Endodermal cell (in vitro differentiated cells): ENCODE measurements at regions not wholly inside any gene's neighbourhood (a gene's known extent, or its start where the extent isn't known, plus 50 kb on each side); places are given as distances from the start of the nearest gene placed in this dataset.

ENCODE experiments used
- DNase-seq: peaks from one replicate; pipeline ENCODE4 v3.0.0-alpha.2; 2017
- H3K27ac ChIP-seq: 2 replicates; pipeline ENCODE4 v1.5.1; 2013; ENCODE audit warnings: mild to moderate bottlenecking, low read depth, low read length, moderate library complexity
- H3K27me3 ChIP-seq: 2 replicates; pipeline ENCODE4 v1.6.1; 2013; ENCODE audit warnings: mild to moderate bottlenecking, low read length, moderate library complexity; ENCODE audit not compliant: insufficient read depth, control insufficient read depth, poor library complexity, severe bottlenecking
- H3K36me3 ChIP-seq: 2 replicates; pipeline ENCODE4 v1.7.0; 2013; ENCODE audit warnings: mild to moderate bottlenecking, low read length, moderate library complexity; ENCODE audit not compliant: control insufficient read depth, insufficient read depth
- H3K4me1 ChIP-seq: one replicate; pipeline ENCODE4 v1.7.0; 2013; ENCODE audit warnings: low read length; ENCODE audit not compliant: control insufficient read depth, insufficient read depth
- H3K4me3 ChIP-seq: 2 replicates; pipeline ENCODE4 v1.5.1; 2013; ENCODE audit warnings: mild to moderate bottlenecking, low read length, moderate library complexity
- H3K9ac ChIP-seq: 2 replicates; pipeline ENCODE4 v1.6.1; 2013; ENCODE audit warnings: mild to moderate bottlenecking, low read length, moderate library complexity; ENCODE audit not compliant: poor library complexity, severe bottlenecking; ENCODE audit errors: extremely low read depth
- H3K9me3 ChIP-seq: 2 replicates; pipeline ENCODE4 v1.6.1; 2013; ENCODE audit warnings: mild to moderate bottlenecking, low read length, moderate library complexity; ENCODE audit not compliant: control insufficient read depth
- H3K27ac Mint-ChIP-seq: 2 replicates; pipeline ENCODE4 v1.8.0; 2020; ENCODE audit warnings: mixed read lengths
- H3K27me3 Mint-ChIP-seq: 2 replicates; pipeline ENCODE4 v1.8.0; 2021; ENCODE audit warnings: mild to moderate bottlenecking, mixed read lengths; ENCODE audit not compliant: insufficient read depth
- H3K36me3 Mint-ChIP-seq: 2 replicates; pipeline ENCODE4 v1.8.0; 2020; ENCODE audit warnings: low read depth, mixed read lengths
- H3K4me1 Mint-ChIP-seq: 2 replicates; pipeline ENCODE4 v1.8.0; 2020; ENCODE audit warnings: mixed read lengths
- H3K4me3 Mint-ChIP-seq: 2 replicates; pipeline ENCODE4 v1.8.0; 2020; ENCODE audit warnings: mild to moderate bottlenecking, moderate library complexity, mixed read lengths
- H3K9me3 Mint-ChIP-seq: 2 replicates; pipeline ENCODE4 v1.8.0; 2020; ENCODE audit warnings: mild to moderate bottlenecking, mixed read lengths
- CTCF ChIP-seq: fragments of 200-600 bp; sonication (generic); conservative IDR thresholded peaks from 2 replicates; pipeline ENCODE4 v1.5.0; 2021; ENCODE audit warnings: antibody characterized with exemption, mild to moderate bottlenecking
- WGBS, 2 experiments: methylation state at CpG; one replicate each; pipeline versions ENCODE4 v1.1.5 to v1.1.7; 2013; ENCODE audit warnings: missing lambda C conversion rate in 2 of 2, mixed read lengths in 1 of 2; ENCODE audit not compliant: insufficient coverage in 1 of 2, insufficient read length in 1 of 2; 5-methylcytosine and 5-hydroxymethylcytosine counted together

- 91 to 92% methylated on average over 8 to 12 of the region's 12 CpGs for WGBS, 2 experiments
- Histone ChIP-seq H3K27ac (no peak overlapping the region), H3K9ac (no peak overlapping the region), H3K27me3 (no peaks in the 10 kb centered on the region), H3K4me1 (peaks cover 5% of the 10 kb centered on the region), H3K9me3 (peaks cover 23% of the 10 kb centered on the region), H3K36me3 (no peaks in the 10 kb centered on the region), H3K4me3 (no peak overlapping the region)
- DNase-seq, result no peak
- Mint-ChIP-seq H3K4me3 (no peak overlapping the region), H3K27me3 (no peaks in the 10 kb centered on the region), H3K36me3 (no peaks in the 10 kb centered on the region), H3K27ac (no peak overlapping the region), H3K9me3 (peaks cover 24% of the 10 kb centered on the region), H3K4me1 (no peaks in the 10 kb centered on the region)
- no peak for TF ChIP-seq CTCF
Measured at GRCh38 chr22:49592780-49593501, 234.7 kb downstream of the BRD1 start.

- H3K36me3 Mint-ChIP-seq, result no peaks in the 10 kb centered on the region
- no peak for DNase-seq
- H3K27me3 Mint-ChIP-seq, result no peaks in the 10 kb centered on the region
- H3K27ac ChIP-seq, result no peak overlapping the region
- TF ChIP-seq CTCF, result no peak
- H3K27me3 ChIP-seq, result no peaks in the 10 kb centered on the region
- peaks cover 5% of the 10 kb centered on the region for H3K4me1 ChIP-seq
- H3K9me3 Mint-ChIP-seq, result peaks cover 24% of the 10 kb centered on the region
- H3K27ac Mint-ChIP-seq, result no peak overlapping the region
- H3K36me3 ChIP-seq, result no peaks in the 10 kb centered on the region
- no peaks in the 10 kb centered on the region for H3K4me1 Mint-ChIP-seq
- H3K4me3 Mint-ChIP-seq, result no peak overlapping the region
- WGBS, 2 experiments, result 91 to 97% methylated on average over 7 to 17 of the region's 17 CpGs
- H3K9me3 ChIP-seq, result peaks cover 23% of the 10 kb centered on the region
- H3K9ac ChIP-seq, result no peak overlapping the region
- no peak overlapping the region for H3K4me3 ChIP-seq
Measured at GRCh38 chr22:49590851-49591445, 236.7 kb downstream of the BRD1 start.

- H3K9ac ChIP-seq, result no peak overlapping the region
- no peaks in the 10 kb centered on the region for H3K27me3 ChIP-seq
- no peak overlapping the region for H3K4me3 ChIP-seq
- WGBS, 2 experiments, result 95% methylated on average over 11 to 17 of the region's 17 CpGs
- H3K36me3 ChIP-seq, result no peaks in the 10 kb centered on the region
- no peaks in the 10 kb centered on the region for H3K27me3 Mint-ChIP-seq
- H3K4me1 ChIP-seq, result peaks cover 5% of the 10 kb centered on the region
- H3K9me3 Mint-ChIP-seq, result peaks cover 24% of the 10 kb centered on the region
- no peaks in the 10 kb centered on the region for H3K36me3 Mint-ChIP-seq
- H3K27ac ChIP-seq, result no peak overlapping the region
- peaks cover 23% of the 10 kb centered on the region for H3K9me3 ChIP-seq
- no peak for DNase-seq
- no peak overlapping the region for H3K4me3 Mint-ChIP-seq
- no peak for TF ChIP-seq CTCF
- no peak overlapping the region for H3K27ac Mint-ChIP-seq
- no peaks in the 10 kb centered on the region for H3K4me1 Mint-ChIP-seq
Measured at GRCh38 chr22:49590381-49590780, 237.3 kb downstream of the BRD1 start.
